Gastrocnemius medialis (tissue), 4 donors: ENCODE measurements at regions not wholly inside any gene's neighbourhood (a gene's known extent, or its start where the extent isn't known, plus 50 kb on each side); places are given as distances from the start of the nearest gene placed in this dataset.

Experiments
- ATAC-seq, 2 donors: fragments of 150-250 bp; one replicate each; pipeline ENCODE4 v1.9.1; 2016
- DNase-seq, 2 donors: peaks; one replicate each; pipeline ENCODE4 v3.0.0-alpha.2; 2019
- H3K27ac ChIP-seq, 4 donors: fragments of 200-600 bp; sonication (generic); 1 replicate in 1 of 4; 2 replicates in 3 of 4; pipeline ENCODE4 v1.5.1; 2016 to 2018; ENCODE audit warnings: mild to moderate bottlenecking in 2 of 4, moderate library complexity in 1 of 4
- H3K27me3 ChIP-seq, 3 donors: fragments of 200-600 bp; sonication (generic) in 2 of 3; 1 replicate in 1 of 3; 2 replicates in 2 of 3; pipeline versions ENCODE4 v1.5.1 to v1.6.0; 2016 to 2019; ENCODE audit warnings: mild to moderate bottlenecking in 1 of 3, moderate library complexity in 1 of 3
- H3K36me3 ChIP-seq, 2 donors: fragments of 200-600 bp; sonication (generic) in 1 of 2; one replicate each; pipeline ENCODE4 v1.5.1; 2017 to 2018
- H3K4me1 ChIP-seq, 2 donors: fragments of 200-600 bp; sonication (generic) in 1 of 2; one replicate each; pipeline ENCODE4 v1.5.1; 2016 to 2017; ENCODE audit warnings: mild to moderate bottlenecking in 2 of 2
- H3K4me3 ChIP-seq, 4 donors: fragments of 200-600 bp; sonication (generic) in 3 of 4; 1 replicate in 1 of 4; 2 replicates in 3 of 4; pipeline ENCODE4 v1.5.1; 2016 to 2019; ENCODE audit warnings: mild to moderate bottlenecking in 2 of 4
- H3K9me3 ChIP-seq, 3 donors: fragments of 200-600 bp; sonication (generic) in 2 of 3; 1 replicate in 1 of 3; 2 replicates in 2 of 3; pipeline ENCODE4 v1.5.1; 2016 to 2019
- CTCF ChIP-seq, 5 experiments: fragments of 450-650 bp in 3 of 5; fragments of 200-600 bp in 2 of 5; sonication (generic) in 2 of 5; IDR thresholded peaks in 4 of 5; conservative IDR thresholded peaks in 1 of 5; 1 replicate in 4 of 5; 2 replicates in 1 of 5; pipeline ENCODE4 v1.5.1; 2016 to 2019; ENCODE audit warnings: antibody characterized with exemption in 5 of 5, mild to moderate bottlenecking in 3 of 5, moderate library complexity in 3 of 5
- POLR2A ChIP-seq, 2 donors: fragments of 450-650 bp; IDR thresholded peaks; one replicate each; pipeline ENCODE4 v1.6.1; 2017; ENCODE audit warnings: antibody characterized with exemption in 2 of 2, mild to moderate bottlenecking in 2 of 2, moderate library complexity in 2 of 2
- in situ Hi-C, 4 donors: fragments of 200-750 bp; cut with MboI; loops; one replicate each; pipeline versions ENCODE4 v1.15.0 to v1.8.0; 2017; ENCODE audit warnings: low sequenced_read_pairs in 4 of 4
- intact Hi-C: fragments of 100-400 bp; cut with DNase I; formaldehyde crosslinking; loops from one replicate; pipeline ENCODE4 v1.15.1; 2023; ENCODE audit warnings: low total_unique reads

- H3K9me3 ChIP-seq = no peaks in the 10 kb centered on the region
- no peak overlapping the region for H3K27ac ChIP-seq
- no peak for TF ChIP-seq CTCF (IDR thresholded peaks at IDR 0.05 in 4 of 5, conservative IDR thresholded peaks at IDR 0.05 in 1 of 5)
- TF ChIP-seq POLR2A (IDR thresholded peaks at IDR 0.05) = no peak
- in situ Hi-C loops = no loop called here
- H3K27me3 ChIP-seq = no peaks in the 10 kb centered on the region
- H3K36me3 ChIP-seq = no peaks in the 10 kb centered on the region
- DNase-seq (no peak), ATAC-seq (no peak)
- intact Hi-C loops = no loop called here
- no peak overlapping the region for H3K4me3 ChIP-seq
- H3K4me1 ChIP-seq = peaks cover 6 to 7% of the 10 kb centered on the region in 2 donors
Observed at GRCh38 chr10:28796606-28797512, 119.5 kb downstream of the BAMBI start.

GRCh38 chr10:28797904-28798371 is 120.6 kb downstream of the BAMBI start:
- H3K27me3 ChIP-seq = no peaks in the 10 kb centered on the region
- no peak overlapping the region for H3K4me3 ChIP-seq
- H3K36me3 ChIP-seq = no peaks in the 10 kb centered on the region
- H3K27ac ChIP-seq = no peak overlapping the region
- H3K9me3 ChIP-seq = no peaks in the 10 kb centered on the region
- ATAC-seq (no peak), DNase-seq (no peak)
- intact Hi-C loops = no loop called here
- peaks cover 6 to 7% of the 10 kb centered on the region in 2 donors for H3K4me1 ChIP-seq
- TF ChIP-seq CTCF (IDR thresholded peaks at IDR 0.05 in 4 of 5, conservative IDR thresholded peaks at IDR 0.05 in 1 of 5) = no peak
- TF ChIP-seq POLR2A (IDR thresholded peaks at IDR 0.05) = no peak
- in situ Hi-C loops = no loop called here

- H3K36me3 ChIP-seq = no peaks in the 10 kb centered on the region
- TF ChIP-seq POLR2A (IDR thresholded peaks at IDR 0.05) (no peak), CTCF (IDR thresholded peaks at IDR 0.05 in 4 of 5, conservative IDR thresholded peaks at IDR 0.05 in 1 of 5) (no peak)
- no peaks in the 10 kb centered on the region for H3K9me3 ChIP-seq
- H3K27ac ChIP-seq = no peak overlapping the region
- H3K4me1 ChIP-seq = peaks cover 6 to 7% of the 10 kb centered on the region in 2 donors
- in situ Hi-C loops = no loop called here
- ATAC-seq (no peak), DNase-seq (no peak)
- no peak overlapping the region for H3K4me3 ChIP-seq
- no peaks in the 10 kb centered on the region for H3K27me3 ChIP-seq
- intact Hi-C loops = no loop called here
Observed at GRCh38 chr10:28798428-28798955, 121.2 kb downstream of the BAMBI start.

- Histone ChIP-seq H3K27ac (no peak overlapping the region), H3K27me3 (no peaks in the 10 kb centered on the region), H3K36me3 (no peaks in the 10 kb centered on the region), H3K4me1 (peaks cover 6 to 7% of the 10 kb centered on the region in 2 donors), H3K4me3 (no peak overlapping the region), H3K9me3 (no peaks in the 10 kb centered on the region)
- ATAC-seq = no peak
- DNase-seq = no peak
- no peak for TF ChIP-seq POLR2A (IDR thresholded peaks at IDR 0.05)
- TF ChIP-seq CTCF (IDR thresholded peaks at IDR 0.05 in 4 of 5, conservative IDR thresholded peaks at IDR 0.05 in 1 of 5) = no peak
- intact Hi-C loops = no loop called here
- in situ Hi-C loops = no loop called here
Observed at GRCh38 chr10:28798964-28799363, 121.6 kb downstream of the BAMBI start.
